Spleen (tissue), 11 donors: ENCODE measurements at regions not wholly inside any gene's neighbourhood (a gene's known extent, or its start where the extent isn't known, plus 50 kb on each side); places are given as distances from the start of the nearest gene placed in this dataset.

Experiments used
- DNase-seq: peaks from one replicate; pipeline ENCODE4 v3.0.0-alpha.2; 2020
- H3K27ac ChIP-seq, 8 donors: fragments of 200-600 bp; sonication (generic) in 7 of 8; 1 replicate in 4 of 8; 2 replicates in 4 of 8; pipeline versions ENCODE4 v1.5.0 to v1.8.0; 2016 to 2021; ENCODE audit warnings: inconsistent platforms in 4 of 8, mild to moderate bottlenecking in 4 of 8, moderate library complexity in 1 of 8
- H3K27me3 ChIP-seq, 7 donors: fragments of 200-600 bp; sonication (generic) in 6 of 7; replicated peaks in 1 of 7; 1 replicate in 4 of 7; 2 replicates in 3 of 7; pipeline versions ENCODE4 v1.5.0 to v1.8.0; 2016 to 2021; ENCODE audit warnings: inconsistent platforms in 3 of 7, mild to moderate bottlenecking in 1 of 7
- H3K36me3 ChIP-seq, 6 donors: fragments of 200-600 bp; sonication (generic) in 5 of 6; 1 replicate in 4 of 6; 2 replicates in 2 of 6; pipeline versions ENCODE4 v1.5.0 to v1.8.0; 2016 to 2021; ENCODE audit warnings: inconsistent platforms in 2 of 6
- H3K4me1 ChIP-seq, 6 donors: fragments of 200-600 bp; sonication (generic) in 5 of 6; 1 replicate in 3 of 6; 2 replicates in 3 of 6; pipeline versions ENCODE4 v1.5.0 to v1.8.0; 2016 to 2021; ENCODE audit warnings: inconsistent platforms in 3 of 6
- H3K4me3 ChIP-seq, 8 donors: fragments of 200-600 bp; sonication (generic) in 7 of 8; 1 replicate in 4 of 8; 2 replicates in 4 of 8; pipeline versions ENCODE4 v1.5.0 to v1.8.0; 2016 to 2021; ENCODE audit warnings: inconsistent platforms in 4 of 8, mild to moderate bottlenecking in 4 of 8, moderate library complexity in 2 of 8
- H3K9me3 ChIP-seq, 8 donors: fragments of 200-600 bp; sonication (generic) in 7 of 8; 1 replicate in 4 of 8; 2 replicates in 4 of 8; pipeline versions ENCODE4 v1.5.0 to v1.8.0; 2016 to 2021; ENCODE audit warnings: inconsistent platforms in 4 of 8
- CTCF ChIP-seq, 11 experiments: fragments of 200-600 bp in 7 of 11; fragments of 450-650 bp in 4 of 11; sonication (generic) in 4 of 11; IDR thresholded peaks in 8 of 11; conservative IDR thresholded peaks in 3 of 11; 1 replicate in 7 of 11; 2 replicates in 4 of 11; pipeline versions ENCODE4 v1.4.0 to v1.8.0; 2016 to 2021; ENCODE audit warnings: antibody characterized with exemption in 11 of 11, inconsistent platforms in 4 of 11, mild to moderate bottlenecking in 1 of 11
- POLR2A ChIP-seq, 3 donors: fragments of 450-650 bp; IDR thresholded peaks; one replicate each; pipeline ENCODE4 v1.5.1; 2017; ENCODE audit warnings: antibody characterized with exemption in 3 of 3, mild to moderate bottlenecking in 1 of 3
- POLR2AphosphoS5 ChIP-seq, 3 donors: sonication (generic); formaldehyde crosslinking; IDR thresholded peaks; one replicate each; pipeline ENCODE4 v1.5.1; 2017; ENCODE audit warnings: antibody characterized with exemption in 3 of 3
- whole genome bisulfite sequencing, 5 donors: extraction: QIAGEN DNeasy Blood & Tissue Kit in 3 of 5; methylation state at CpG; one replicate each; pipeline versions ENCODE4 v1.1.5 to v1.1.7; 2013 to 2018; 5-methylcytosine and 5-hydroxymethylcytosine counted together
- intact Hi-C: fragments of 100-400 bp; cut with DNase I; formaldehyde crosslinking; loops from one replicate; pipeline ENCODE4 v1.15.0; 2023; ENCODE audit warnings: low total_unique reads
- donor health status: healthy with polysubstance abuse.
- donor health status: DM: no; HTN: no; CAD: no; lungs with moderate emphysema.
- donor health status: DM: no; HTN: no; CAD: no.
- donor health status: Bipolar disorder and iron deficiency.
- donor health status: healthy.
- donor health status: DM: no; HTN: no; CAD: no.
- donor health status: DM: yes; HTN: yes; CAD: no.

- intact Hi-C loops, result no loop called here
- H3K4me3 ChIP-seq, result no peak overlapping the region
Measured at GRCh38 chr2:234869969-234870368, 81.8 kb upstream of the SH3BP4 start.

GRCh38 chr2:234869164-234869563 lies 82.7 kb upstream of the SH3BP4 start:
- Histone ChIP-seq H3K9me3 (peaks cover 0 to 24% (median 16%) of the 10 kb centered on the region in 8 donors), H3K4me1 (peaks cover 0 to under 1% (median 0%) of the 10 kb centered on the region in 6 donors), H3K4me3 (no peak overlapping the region), H3K27ac (no peak overlapping the region), H3K27me3 (no peaks in the 10 kb centered on the region), H3K36me3 (no peaks in the 10 kb centered on the region)
- TF ChIP-seq CTCF (IDR thresholded peaks at IDR 0.05 in 8 of 11, conservative IDR thresholded peaks at IDR 0.05 in 3 of 11) (no peak), POLR2AphosphoS5 (IDR thresholded peaks at IDR 0.05) (no peak), POLR2A (IDR thresholded peaks at IDR 0.05) (no peak)
- DNase-seq, result no peak
- intact Hi-C loops, result no loop called here
- 41 to 70% (median 50%) methylated on average over 2 of the region's 2 CpGs for WGBS, 5 donors

More at GRCh38 chr2:234869969-234870368, 81.8 kb upstream of the SH3BP4 start:
- no peaks in the 10 kb centered on the region for H3K27me3 ChIP-seq
- 81 to 93% (median 91%) methylated on average over 3 of the region's 3 CpGs for WGBS, 5 donors
- H3K36me3 ChIP-seq, result no peaks in the 10 kb centered on the region
- TF ChIP-seq CTCF (IDR thresholded peaks at IDR 0.05 in 8 of 11, conservative IDR thresholded peaks at IDR 0.05 in 3 of 11) (no peak), POLR2A (IDR thresholded peaks at IDR 0.05) (no peak), POLR2AphosphoS5 (IDR thresholded peaks at IDR 0.05) (no peak)
- H3K9me3 ChIP-seq, result peaks cover 0 to 23% (median 15%) of the 10 kb centered on the region in 8 donors
- DNase-seq, result no peak
- H3K27ac ChIP-seq, result no peak overlapping the region
- peaks cover 0 to 8% (median 0%) of the 10 kb centered on the region in 6 donors for H3K4me1 ChIP-seq

DNA sequence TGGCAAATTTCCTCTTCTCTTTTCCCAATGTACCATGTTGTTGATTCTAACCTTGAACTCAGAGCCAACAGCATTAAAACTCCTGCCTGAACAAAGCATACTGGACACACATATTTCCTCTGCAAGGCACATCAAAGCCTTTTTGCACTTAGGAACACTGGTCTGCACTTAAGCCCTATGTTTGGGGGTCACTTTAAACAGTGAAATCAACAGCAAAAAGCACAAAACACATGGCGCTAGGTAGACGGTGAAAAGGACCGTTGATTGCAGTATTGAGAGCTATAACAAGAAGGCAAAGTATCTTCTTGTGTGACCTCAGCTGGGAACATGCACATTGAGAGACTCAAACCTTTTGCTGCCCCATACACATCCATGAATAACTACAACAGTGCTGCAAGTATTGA lies 83.9 kb upstream of the SH3BP4 start:
- DNase-seq, result no peak
- Histone ChIP-seq H3K4me1 (peaks cover 0 to 4% (median 0%) of the 10 kb centered on the region in 6 donors), H3K4me3 (no peak overlapping the region), H3K27me3 (no peaks in the 10 kb centered on the region), H3K27ac (no peak overlapping the region), H3K9me3 (peaks cover 0 to 24% (median 16%) of the 10 kb centered on the region in 8 donors), H3K36me3 (no peaks in the 10 kb centered on the region)
- intact Hi-C loops, result no loop called here
- no peak for TF ChIP-seq CTCF (IDR thresholded peaks at IDR 0.05 in 8 of 11, conservative IDR thresholded peaks at IDR 0.05 in 3 of 11)
- TF ChIP-seq POLR2AphosphoS5 (IDR thresholded peaks at IDR 0.05), result no peak
- TF ChIP-seq POLR2A (IDR thresholded peaks at IDR 0.05), result no peak
- 61 to 77% (median 76%) methylated on average over 3 of the region's 3 CpGs for WGBS, 5 donors

- H3K27me3 ChIP-seq, result no peaks in the 10 kb centered on the region
- intact Hi-C loops, result no loop called here
- 81 to 100% (median 95%) methylated on average over 2 of the region's 2 CpGs for WGBS, 5 donors
- no peak for DNase-seq
- no peaks in the 10 kb centered on the region for H3K36me3 ChIP-seq
- peaks cover 0 to 19% (median 0%) of the 10 kb centered on the region in 6 donors for H3K4me1 ChIP-seq
- peaks cover 0 to 24% (median 16%) of the 10 kb centered on the region in 8 donors for H3K9me3 ChIP-seq
- no peak overlapping the region for H3K4me3 ChIP-seq
- TF ChIP-seq CTCF (IDR thresholded peaks at IDR 0.05 in 8 of 11, conservative IDR thresholded peaks at IDR 0.05 in 3 of 11) (no peak), POLR2A (IDR thresholded peaks at IDR 0.05) (no peak), POLR2AphosphoS5 (IDR thresholded peaks at IDR 0.05) (no peak)
- H3K27ac ChIP-seq, result no peak overlapping the region
Measured at GRCh38 chr2:234865586-234865985, 86.2 kb upstream of the SH3BP4 start.
